Vagina (tissue), 2 donors: ENCODE measurements at regions not wholly inside any gene's neighbourhood (a gene's known extent, or its start where the extent isn't known, plus 50 kb on each side); places are given as distances from the start of the nearest gene placed in this dataset.

Source experiments
- POLR2A ChIP-seq, 2 donors: fragments of 450-650 bp; IDR thresholded peaks; one replicate each; pipeline ENCODE4 v1.6.1; 2017; ENCODE audit warnings: antibody characterized with exemption in 2 of 2, mild to moderate bottlenecking in 2 of 2, moderate library complexity in 2 of 2
- POLR2AphosphoS5 ChIP-seq, 2 donors: sonication (generic); formaldehyde crosslinking; IDR thresholded peaks; one replicate each; pipeline ENCODE4 v1.9.0; 2017; ENCODE audit warnings: antibody characterized with exemption in 2 of 2, mild to moderate bottlenecking in 2 of 2, low read depth in 1 of 2; ENCODE audit not compliant: insufficient read depth in 1 of 2
- TF ChIP-seq, protein P1 (sequence below), 3 experiments: fragments of 450-650 bp in 2 of 3; fragments of 200-600 bp in 1 of 3; sonication (generic) in 1 of 3; IDR thresholded peaks; one replicate each; pipeline ENCODE4 v1.5.1; 2017 to 2019; ENCODE audit warnings: antibody characterized with exemption in 3 of 3, mild to moderate bottlenecking in 2 of 3, moderate library complexity in 2 of 3

DNA sequence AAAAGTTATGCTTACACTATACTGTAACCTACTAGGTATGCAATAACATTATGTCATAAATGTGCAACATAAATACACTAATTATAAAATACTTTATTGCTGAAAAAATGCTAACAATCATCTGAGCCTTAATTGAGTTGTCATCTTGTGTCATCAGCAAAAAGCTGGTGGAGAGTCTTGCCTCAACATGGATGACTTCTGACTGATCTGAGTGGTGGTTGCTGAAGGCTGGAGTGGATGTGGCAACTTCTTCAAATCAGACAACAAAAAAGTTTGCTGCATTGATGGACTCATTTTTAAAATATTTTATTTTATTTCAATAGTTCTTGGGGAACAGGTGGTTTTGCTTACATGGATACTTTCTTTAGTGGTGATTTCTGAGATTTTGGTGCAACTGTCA lies 93.9 kb upstream of the AMN1 start:
- TF ChIP-seq, protein P1, sequence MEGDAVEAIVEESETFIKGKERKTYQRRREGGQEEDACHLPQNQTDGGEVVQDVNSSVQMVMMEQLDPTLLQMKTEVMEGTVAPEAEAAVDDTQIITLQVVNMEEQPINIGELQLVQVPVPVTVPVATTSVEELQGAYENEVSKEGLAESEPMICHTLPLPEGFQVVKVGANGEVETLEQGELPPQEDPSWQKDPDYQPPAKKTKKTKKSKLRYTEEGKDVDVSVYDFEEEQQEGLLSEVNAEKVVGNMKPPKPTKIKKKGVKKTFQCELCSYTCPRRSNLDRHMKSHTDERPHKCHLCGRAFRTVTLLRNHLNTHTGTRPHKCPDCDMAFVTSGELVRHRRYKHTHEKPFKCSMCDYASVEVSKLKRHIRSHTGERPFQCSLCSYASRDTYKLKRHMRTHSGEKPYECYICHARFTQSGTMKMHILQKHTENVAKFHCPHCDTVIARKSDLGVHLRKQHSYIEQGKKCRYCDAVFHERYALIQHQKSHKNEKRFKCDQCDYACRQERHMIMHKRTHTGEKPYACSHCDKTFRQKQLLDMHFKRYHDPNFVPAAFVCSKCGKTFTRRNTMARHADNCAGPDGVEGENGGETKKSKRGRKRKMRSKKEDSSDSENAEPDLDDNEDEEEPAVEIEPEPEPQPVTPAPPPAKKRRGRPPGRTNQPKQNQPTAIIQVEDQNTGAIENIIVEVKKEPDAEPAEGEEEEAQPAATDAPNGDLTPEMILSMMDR (IDR thresholded peaks at IDR 0.05) = no peak
- TF ChIP-seq POLR2AphosphoS5 (IDR thresholded peaks at IDR 0.05; ENCODE audit: insufficient read depth in 1 of 2, low read depth in 1 of 2) (no peak), POLR2A (IDR thresholded peaks at IDR 0.05) (no peak)
